Bronchial epithelial cell (primary cell): ENCODE measurements at regions not wholly inside any gene's neighbourhood (a gene's known extent, or its start where the extent isn't known, plus 50 kb on each side); places are given as distances from the start of the nearest gene placed in this dataset.
"Not testable (repeated sequence)": the region's sequence is repeated elsewhere in the genome, so short reads cannot be mapped to it uniquely, and the experiment has no call there.

ENCODE experiments used
- DNase-seq: peaks from one replicate; pipeline ENCODE4 v3.0.0-alpha.2; 2010; ENCODE audit warnings: low read depth
- FAIRE-seq: peaks from 2 replicates; lab custom pipeline; 2011; peaks lifted over from hg19 to GRCh38; lab: Jason Lieb, UNC
- H3K27me3 ChIP-seq: 2 replicates; pipeline ENCODE4 v1.5.1; 2011; ENCODE audit warnings: low read length; ENCODE audit not compliant: control insufficient read depth, insufficient read depth
- H3K36me3 ChIP-seq: 2 replicates; pipeline ENCODE4 v1.5.1; 2011; ENCODE audit warnings: low read length; ENCODE audit not compliant: control insufficient read depth, insufficient read depth
- H3K4me3 ChIP-seq: 2 replicates; pipeline ENCODE4 v1.5.1; 2011; ENCODE audit warnings: mild to moderate bottlenecking, low read depth, low read length, control low read depth
- CTCF ChIP-seq: IDR thresholded peaks from 2 replicates; pipeline ENCODE4 v1.5.1; 2011; ENCODE audit warnings: mild to moderate bottlenecking, moderate library complexity, low read length, control low read depth, inconsistent platforms; ENCODE audit not compliant: insufficient read depth, severe bottlenecking

- no peak for FAIRE-seq
- no peak for TF ChIP-seq CTCF
Observed at GRCh38 chr9:21720758-21721157, 81.7 kb upstream of the MTAP start.

GRCh38 chr9:21727411-21727810 is 75.0 kb upstream of the MTAP start:
- H3K36me3 ChIP-seq, FAIRE-seq, H3K4me3 ChIP-seq, DNase-seq, H3K27me3 ChIP-seq: not testable (repeated sequence)

More at GRCh38 chr9:21720758-21721157, 81.7 kb upstream of the MTAP start:
- no peak for DNase-seq
- H3K4me3 ChIP-seq: no peak overlapping the region
- H3K36me3 ChIP-seq: no peaks in the 10 kb centered on the region
- H3K27me3 ChIP-seq: no peaks in the 10 kb centered on the region

- H3K27me3 ChIP-seq: no peaks in the 10 kb centered on the region
- FAIRE-seq (peak; percentile 32), DNase-seq (peak; percentile 66)
- no peak overlapping the region for H3K4me3 ChIP-seq
- no peak for TF ChIP-seq CTCF
- no peaks in the 10 kb centered on the region for H3K36me3 ChIP-seq
Observed at GRCh38 chr9:21728781-21729180, 73.7 kb upstream of the MTAP start.

GRCh38 chr9:21729648-21730047 is 72.8 kb upstream of the MTAP start:
- no peak for DNase-seq
- FAIRE-seq: no peak
- Histone ChIP-seq H3K4me3 (no peak overlapping the region), H3K36me3 (no peaks in the 10 kb centered on the region), H3K27me3 (no peaks in the 10 kb centered on the region)
- no peak for TF ChIP-seq CTCF

- FAIRE-seq (no peak), DNase-seq (no peak)
Observed at GRCh38 chr9:21730899-21731298, 71.5 kb upstream of the MTAP start.

GRCh38 chr9:21741151-21741550 is 61.3 kb upstream of the MTAP start:
- Histone ChIP-seq H3K36me3 (no peaks in the 10 kb centered on the region), H3K27me3 (no peaks in the 10 kb centered on the region), H3K4me3 (no peak overlapping the region)
- no peak for DNase-seq
- FAIRE-seq: no peak
- no peak for TF ChIP-seq CTCF

More at GRCh38 chr9:21730899-21731298, 71.5 kb upstream of the MTAP start:
- H3K4me3 ChIP-seq: no peak overlapping the region
- no peaks in the 10 kb centered on the region for H3K36me3 ChIP-seq
- TF ChIP-seq CTCF: no peak
- H3K27me3 ChIP-seq: no peaks in the 10 kb centered on the region
